ENCODE measurements at regions not wholly inside any gene's neighbourhood (a gene's known extent, or its start where the extent isn't known, plus 50 kb on each side); places are given as distances from the start of the nearest gene placed in this dataset.

DNA sequence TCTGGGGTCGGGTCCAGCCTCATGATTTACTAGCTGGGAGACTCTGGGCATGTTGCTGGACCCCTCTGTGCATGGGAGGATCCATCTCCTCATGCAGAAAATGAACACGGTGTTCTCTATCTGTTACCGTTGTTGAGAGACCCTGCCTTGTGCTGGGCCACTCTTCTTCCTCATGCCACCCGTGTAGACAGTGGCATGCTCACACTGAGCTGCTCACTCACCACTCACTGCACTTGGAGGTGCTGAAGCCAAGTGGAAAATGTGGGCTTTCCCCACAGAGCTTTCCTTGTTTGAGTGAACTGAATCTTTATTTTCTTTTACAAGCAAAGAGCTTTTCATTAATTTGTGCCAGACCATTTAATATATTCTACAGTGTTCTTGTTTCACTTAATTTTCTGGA lies 77.5 kb upstream of the GDF10 start:
- Histone ChIP-seq H3K27ac (no peak overlapping the region), H3K4me3 (no peak overlapping the region), H3K4me1 (ENCODE audit: low read depth) (peaks cover 7% of the 10 kb centered on the region), H3K9me3 (ENCODE audit: low read depth) (no peaks in the 10 kb centered on the region), H3K36me3 (no peaks in the 10 kb centered on the region), H3K27me3 (no peaks in the 10 kb centered on the region)
- no peak for TF ChIP-seq CTCF (IDR thresholded peaks at IDR 0.05; ENCODE audit: low read depth, low read length)
- no peak for DNase-seq (ENCODE audit: low read depth in 1 of 2, low spot score in 1 of 2)

- DNase-seq (ENCODE audit: low read depth in 1 of 2, low spot score in 1 of 2), result no peak
- Histone ChIP-seq H3K4me3 (no peak overlapping the region), H3K27me3 (no peaks in the 10 kb centered on the region), H3K36me3 (no peaks in the 10 kb centered on the region), H3K9me3 (ENCODE audit: low read depth) (no peaks in the 10 kb centered on the region), H3K4me1 (ENCODE audit: low read depth) (peaks cover 7% of the 10 kb centered on the region), H3K27ac (no peak overlapping the region)
- no peak for TF ChIP-seq CTCF (IDR thresholded peaks at IDR 0.05; ENCODE audit: low read depth, low read length)
These were observed 76.8 kb upstream of the GDF10 start for GRCh38 chr10:47223236-47223635.

- Histone ChIP-seq H3K36me3 (no peaks in the 10 kb centered on the region), H3K4me3 (no peak overlapping the region), H3K4me1 (ENCODE audit: low read depth) (no peaks in the 10 kb centered on the region), H3K27ac (no peak overlapping the region), H3K27me3 (no peaks in the 10 kb centered on the region), H3K9me3 (ENCODE audit: low read depth) (no peaks in the 10 kb centered on the region)
- no peak for TF ChIP-seq CTCF (IDR thresholded peaks at IDR 0.05; ENCODE audit: low read depth, low read length)
- no peak for DNase-seq (ENCODE audit: low read depth in 1 of 2, low spot score in 1 of 2)
These were observed 75.3 kb upstream of the GDF10 start for GRCh38 chr10:47224546-47225218.

- Histone ChIP-seq H3K27me3 (no peaks in the 10 kb centered on the region), H3K4me3 (no peak overlapping the region), H3K27ac (no peak overlapping the region), H3K36me3 (no peaks in the 10 kb centered on the region), H3K4me1 (ENCODE audit: low read depth) (no peaks in the 10 kb centered on the region), H3K9me3 (ENCODE audit: low read depth) (no peaks in the 10 kb centered on the region)
- no peak for TF ChIP-seq CTCF (IDR thresholded peaks at IDR 0.05; ENCODE audit: low read depth, low read length)
- no peak for DNase-seq (ENCODE audit: low read depth in 1 of 2, low spot score in 1 of 2)
These were observed 74.6 kb upstream of the GDF10 start for GRCh38 chr10:47225219-47225927.

GRCh38 chr10:47225928-47226645 lies 73.9 kb upstream of the GDF10 start:
- no peak for DNase-seq (ENCODE audit: low read depth in 1 of 2, low spot score in 1 of 2)
- no peaks in the 10 kb centered on the region for H3K9me3 ChIP-seq (ENCODE audit: low read depth)
- TF ChIP-seq CTCF (IDR thresholded peaks at IDR 0.05; ENCODE audit: low read depth, low read length), result no peak
- H3K27ac ChIP-seq, result no peak overlapping the region
- H3K36me3 ChIP-seq, result no peaks in the 10 kb centered on the region
- H3K27me3 ChIP-seq, result no peaks in the 10 kb centered on the region
- H3K4me1 ChIP-seq (ENCODE audit: low read depth), result no peaks in the 10 kb centered on the region
- H3K4me3 ChIP-seq, result no peak overlapping the region
